Upper lobe of right lung (tissue), 1 donor: ENCODE measurements at regions not wholly inside any gene's neighbourhood (a gene's known extent, or its start where the extent isn't known, plus 50 kb on each side); places are given as distances from the start of the nearest gene placed in this dataset.

Source experiments
- ATAC-seq: fragments of 200-7000 bp; cut with Tn5 transposase; one replicate; pipeline ENCODE4 v1.9.1; 2020; ENCODE audit warnings: mild to moderate bottlenecking, moderate library complexity
- DNase-seq: peaks from one replicate; pipeline ENCODE4 v3.0.0-alpha.2; 2020
- H3K27ac ChIP-seq: fragments of 200-600 bp; one replicate; pipeline ENCODE4 v1.8.0; 2022
- H3K27me3 ChIP-seq: fragments of 200-600 bp; one replicate; pipeline ENCODE4 v1.8.0; 2022; ENCODE audit warnings: mild to moderate bottlenecking
- H3K36me3 ChIP-seq: fragments of 200-600 bp; one replicate; pipeline ENCODE4 v1.8.0; 2022
- H3K4me1 ChIP-seq: fragments of 200-600 bp; one replicate; pipeline ENCODE4 v1.8.0; 2022
- H3K4me3 ChIP-seq: fragments of 200-600 bp; one replicate; pipeline ENCODE4 v1.8.0; 2022; ENCODE audit warnings: mild to moderate bottlenecking
- H3K9me3 ChIP-seq: fragments of 200-600 bp; one replicate; pipeline ENCODE4 v1.8.0; 2022
- intact Hi-C: fragments of 100-400 bp; cut with DNase I; formaldehyde crosslinking; loops from one replicate; pipeline ENCODE4 v1.11.0; 2022
- TF ChIP-seq, protein P1 (sequence below): fragments of 200-600 bp; IDR thresholded peaks from one replicate; pipeline ENCODE4 v1.8.0; 2022; ENCODE audit warnings: antibody characterized with exemption
- donor health status: DM: no; HTN: yes; CAD: no; lungs with severe emphysema.

- no peaks in the 10 kb centered on the region for H3K36me3 ChIP-seq
- H3K27ac ChIP-seq: no peak overlapping the region
- intact Hi-C loops: no loop called here
- TF ChIP-seq, protein P1, sequence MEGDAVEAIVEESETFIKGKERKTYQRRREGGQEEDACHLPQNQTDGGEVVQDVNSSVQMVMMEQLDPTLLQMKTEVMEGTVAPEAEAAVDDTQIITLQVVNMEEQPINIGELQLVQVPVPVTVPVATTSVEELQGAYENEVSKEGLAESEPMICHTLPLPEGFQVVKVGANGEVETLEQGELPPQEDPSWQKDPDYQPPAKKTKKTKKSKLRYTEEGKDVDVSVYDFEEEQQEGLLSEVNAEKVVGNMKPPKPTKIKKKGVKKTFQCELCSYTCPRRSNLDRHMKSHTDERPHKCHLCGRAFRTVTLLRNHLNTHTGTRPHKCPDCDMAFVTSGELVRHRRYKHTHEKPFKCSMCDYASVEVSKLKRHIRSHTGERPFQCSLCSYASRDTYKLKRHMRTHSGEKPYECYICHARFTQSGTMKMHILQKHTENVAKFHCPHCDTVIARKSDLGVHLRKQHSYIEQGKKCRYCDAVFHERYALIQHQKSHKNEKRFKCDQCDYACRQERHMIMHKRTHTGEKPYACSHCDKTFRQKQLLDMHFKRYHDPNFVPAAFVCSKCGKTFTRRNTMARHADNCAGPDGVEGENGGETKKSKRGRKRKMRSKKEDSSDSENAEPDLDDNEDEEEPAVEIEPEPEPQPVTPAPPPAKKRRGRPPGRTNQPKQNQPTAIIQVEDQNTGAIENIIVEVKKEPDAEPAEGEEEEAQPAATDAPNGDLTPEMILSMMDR: no peak
- H3K27me3 ChIP-seq: no peaks in the 10 kb centered on the region
- no peak for DNase-seq
- H3K4me1 ChIP-seq: no peaks in the 10 kb centered on the region
- H3K9me3 ChIP-seq: no peaks in the 10 kb centered on the region
- no peak for ATAC-seq
- H3K4me3 ChIP-seq: no peak overlapping the region
Measured at GRCh38 chr1:88560621-88561020, 123.5 kb upstream of the PKN2 start.

- TF ChIP-seq, protein P1: no peak
- Histone ChIP-seq H3K27me3 (no peaks in the 10 kb centered on the region), H3K9me3 (no peaks in the 10 kb centered on the region), H3K4me1 (no peaks in the 10 kb centered on the region), H3K36me3 (no peaks in the 10 kb centered on the region), H3K27ac (no peak overlapping the region), H3K4me3 (no peak overlapping the region)
- DNase-seq (no peak), ATAC-seq (no peak)
- intact Hi-C loops: no loop called here
Measured at GRCh38 chr1:88562991-88563390, 121.1 kb upstream of the PKN2 start.

DNA sequence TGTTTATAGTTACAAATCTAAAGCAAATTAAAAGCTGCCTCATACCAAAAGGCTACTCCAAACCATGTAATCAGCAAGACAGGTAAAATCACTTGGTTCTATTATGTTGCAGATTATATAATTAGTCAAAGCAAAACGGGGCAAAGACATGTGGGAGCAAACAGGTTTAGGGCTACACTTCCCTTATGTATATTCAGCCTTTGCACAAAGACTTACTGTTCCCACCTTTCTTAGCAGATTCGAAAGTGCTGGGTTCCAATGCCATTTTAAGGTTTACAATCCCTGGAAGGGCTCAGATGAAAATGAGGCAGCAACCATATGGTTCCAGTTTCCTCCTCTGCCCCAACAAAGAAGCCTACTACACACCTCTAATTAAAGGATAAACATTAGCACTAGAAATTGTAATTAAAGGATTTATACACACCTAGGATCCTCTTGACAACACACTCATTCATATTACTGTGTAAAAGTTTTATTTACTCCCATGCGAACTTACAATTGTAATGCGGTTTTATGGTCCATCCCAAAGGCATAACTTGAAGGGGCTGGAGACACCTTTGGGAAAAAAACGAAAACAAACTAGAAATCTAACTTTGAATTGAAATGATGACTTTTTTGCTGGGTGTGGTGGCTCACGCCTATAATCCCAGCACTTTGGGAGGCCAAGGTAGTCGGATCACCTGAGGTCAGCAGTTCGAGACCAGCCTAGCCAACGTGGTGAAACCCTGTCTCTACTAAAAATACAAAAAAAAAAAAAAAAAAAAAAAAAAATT is 117.3 kb upstream of the PKN2 start:
- Histone ChIP-seq H3K4me3 (no peak overlapping the region), H3K36me3 (no peaks in the 10 kb centered on the region), H3K9me3 (no peaks in the 10 kb centered on the region), H3K27ac (no peak overlapping the region), H3K27me3 (no peaks in the 10 kb centered on the region), H3K4me1 (no peaks in the 10 kb centered on the region)
- intact Hi-C loops: no loop called here
- TF ChIP-seq, protein P1: no peak
- ATAC-seq: no peak
- no peak for DNase-seq

DNA sequence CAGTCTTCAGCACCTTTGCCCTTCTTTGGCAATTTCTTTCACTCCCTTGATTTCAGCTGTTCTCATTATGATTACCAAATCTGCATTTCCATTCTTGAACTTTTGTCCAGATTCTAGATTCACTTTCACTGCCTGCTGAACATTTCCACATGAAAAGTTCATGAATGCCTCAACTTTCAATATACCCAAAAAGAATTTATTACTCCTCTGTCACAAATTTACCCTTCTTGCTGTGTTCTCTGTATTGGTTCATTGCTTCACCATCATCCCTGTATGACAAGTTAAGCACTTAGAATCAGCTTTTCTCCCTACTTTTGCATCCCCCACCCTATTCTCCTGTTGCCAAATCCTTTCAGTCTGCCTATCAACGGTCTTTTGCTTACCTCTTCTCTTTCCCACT is 112.6 kb upstream of the PKN2 start:
- intact Hi-C loops: no loop called here
- Histone ChIP-seq H3K4me3 (no peak overlapping the region), H3K4me1 (no peaks in the 10 kb centered on the region), H3K27me3 (no peaks in the 10 kb centered on the region), H3K9me3 (no peaks in the 10 kb centered on the region), H3K27ac (no peak overlapping the region), H3K36me3 (no peaks in the 10 kb centered on the region)
- TF ChIP-seq, protein P1: no peak
- ATAC-seq (no peak), DNase-seq (no peak)

GRCh38 chr1:88579598-88579997 is 104.5 kb upstream of the PKN2 start:
- Histone ChIP-seq H3K4me1 (no peaks in the 10 kb centered on the region), H3K9me3 (no peaks in the 10 kb centered on the region), H3K36me3 (no peaks in the 10 kb centered on the region), H3K27me3 (no peaks in the 10 kb centered on the region), H3K4me3 (no peak overlapping the region), H3K27ac (no peak overlapping the region)
- intact Hi-C loops: no loop called here
- ATAC-seq (no peak), DNase-seq (no peak)
- TF ChIP-seq, protein P1: no peak

DNA sequence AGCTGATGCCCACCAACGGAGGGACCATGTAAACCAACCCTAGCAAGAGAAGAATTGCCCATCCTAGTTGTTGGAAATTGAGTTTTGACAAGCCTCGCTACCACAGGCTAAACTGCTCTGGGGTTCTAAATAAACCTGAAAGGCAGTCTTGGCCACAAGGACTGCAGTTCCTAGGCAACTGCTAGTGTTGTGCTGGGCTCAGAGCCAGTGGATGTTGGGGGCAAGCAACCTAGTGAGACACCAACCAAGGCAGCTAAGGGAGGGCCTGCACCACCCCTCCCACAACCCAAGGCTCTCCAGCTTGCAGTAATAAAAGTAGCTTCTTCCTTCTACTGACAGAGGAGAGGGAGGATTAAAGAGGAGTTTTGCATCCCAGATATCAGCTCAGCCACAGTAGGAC is 102.4 kb upstream of the PKN2 start:
- no peaks in the 10 kb centered on the region for H3K4me1 ChIP-seq
- no peak overlapping the region for H3K4me3 ChIP-seq
- TF ChIP-seq, protein P1: no peak
- intact Hi-C loops: no loop called here
- ATAC-seq: no peak
- no peaks in the 10 kb centered on the region for H3K36me3 ChIP-seq
- no peaks in the 10 kb centered on the region for H3K27me3 ChIP-seq
- H3K27ac ChIP-seq: no peak overlapping the region
- no peak for DNase-seq
- H3K9me3 ChIP-seq: no peaks in the 10 kb centered on the region
